GM12875 (cell line): ENCODE measurements at regions not wholly inside any gene's neighbourhood (a gene's known extent, or its start where the extent isn't known, plus 50 kb on each side); places are given as distances from the start of the nearest gene placed in this dataset.

Source experiments
- H3K4me3 ChIP-seq: one replicate; pipeline ENCODE4 v1.5.1; 2011; ENCODE audit warnings: low read depth, low read length, control low read depth
- CTCF ChIP-seq: IDR thresholded peaks from 2 replicates; pipeline ENCODE4 v1.5.1; 2011; ENCODE audit warnings: low read depth, mild to moderate bottlenecking, control low read depth, inconsistent platforms, low read length, moderate library complexity, borderline replicate concordance; ENCODE audit not compliant: insufficient read depth

DNA sequence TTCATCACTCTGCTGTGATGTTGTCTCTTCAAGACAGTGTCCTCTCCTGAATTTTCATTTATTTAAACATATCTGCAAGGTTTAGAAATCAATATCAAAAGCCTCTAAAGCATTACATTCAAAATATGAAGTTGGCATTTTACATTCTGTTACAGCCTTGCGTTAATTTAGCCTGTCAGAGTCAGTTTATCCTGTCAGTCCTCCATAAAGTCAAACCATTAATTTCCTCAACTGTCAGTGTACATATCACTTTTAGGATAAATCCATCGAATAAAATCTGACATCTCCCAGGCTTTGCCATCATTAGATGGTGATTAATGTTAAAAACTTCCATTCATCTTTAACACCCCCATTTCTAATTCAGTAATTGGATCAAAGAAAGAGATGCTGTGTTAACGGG lies 77.0 kb downstream of the NPY start:
- H3K4me3 ChIP-seq: no peak overlapping the region
- no peak for TF ChIP-seq CTCF

DNA sequence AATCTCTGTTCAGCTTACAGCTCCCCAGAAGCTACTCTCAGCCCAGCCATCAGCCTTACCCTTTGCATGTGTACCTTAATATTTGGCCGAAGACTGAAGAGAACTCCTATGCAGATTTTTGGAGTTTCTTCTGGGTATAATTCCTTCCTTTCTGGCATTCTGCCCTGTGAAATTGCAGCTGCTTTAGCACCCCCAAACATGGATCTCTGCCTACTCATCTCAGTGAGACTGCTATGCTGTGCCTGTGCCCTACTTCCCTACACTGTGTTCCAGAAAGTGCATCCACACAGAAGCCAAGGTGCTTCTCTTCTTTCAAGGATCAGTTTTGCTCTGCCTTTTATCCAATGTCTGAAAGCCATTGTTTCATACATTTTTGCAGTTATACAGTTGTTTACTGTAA lies 81.6 kb downstream of the NPY start:
- no peak overlapping the region for H3K4me3 ChIP-seq
- TF ChIP-seq CTCF: no peak

DNA sequence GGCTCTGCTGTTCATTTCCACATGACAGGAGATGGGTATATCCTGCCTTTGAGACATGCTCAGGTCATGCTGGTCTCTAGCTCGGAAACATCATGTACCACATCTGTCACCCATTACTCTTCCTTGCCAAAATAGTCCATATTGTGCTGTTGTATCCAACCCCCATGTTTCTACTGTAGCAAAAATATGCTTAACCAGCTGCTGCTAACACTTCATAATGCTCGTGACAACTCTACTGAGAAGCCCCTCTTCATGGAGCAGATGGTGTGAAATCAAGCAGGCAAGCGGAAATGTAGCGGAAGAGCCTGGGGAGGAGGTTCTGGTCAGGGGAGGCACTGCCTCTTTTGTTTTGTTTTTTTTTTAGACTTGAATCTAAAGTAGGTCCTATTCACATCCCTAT lies 82.9 kb downstream of the NPY start:
- no peak for TF ChIP-seq CTCF
- H3K4me3 ChIP-seq: no peak overlapping the region

DNA sequence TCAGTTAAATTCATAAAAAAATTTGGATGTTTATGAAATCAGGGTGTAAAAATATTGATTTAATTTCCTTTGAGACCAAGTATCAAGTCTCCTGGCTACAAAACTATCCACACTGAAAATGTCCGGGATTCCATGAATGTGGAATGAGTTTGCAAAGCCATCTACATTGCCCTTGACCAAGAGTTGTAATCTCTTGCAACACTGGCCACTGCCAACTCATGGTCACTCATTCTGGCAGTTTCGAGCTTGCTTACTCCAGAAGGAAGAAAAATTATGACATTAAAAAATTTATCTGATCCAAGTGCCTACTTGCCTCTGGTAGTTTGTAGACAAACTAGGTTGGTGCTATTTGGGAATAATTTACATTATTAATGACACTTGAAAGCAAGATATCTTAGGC lies 84.2 kb downstream of the NPY start:
- no peak overlapping the region for H3K4me3 ChIP-seq
- no peak for TF ChIP-seq CTCF

DNA sequence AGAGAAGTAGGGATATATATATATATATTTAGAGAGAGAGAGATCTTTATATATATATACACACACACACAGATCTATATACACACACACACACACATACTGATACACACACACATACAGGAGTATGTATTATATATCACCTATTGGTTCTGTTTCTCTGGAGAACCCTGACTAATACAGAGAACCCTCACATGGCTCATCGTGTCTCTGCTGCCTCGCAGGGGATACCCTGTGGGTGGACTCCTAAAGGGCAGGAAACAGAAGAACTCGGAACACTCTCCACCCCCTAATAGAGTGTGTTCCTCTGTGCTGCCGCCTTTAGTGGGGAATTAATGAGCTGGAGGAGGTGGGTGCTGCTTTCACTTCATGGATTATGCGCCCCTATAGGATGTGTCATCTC lies 86.6 kb downstream of the NPY start:
- no peak overlapping the region for H3K4me3 ChIP-seq

DNA sequence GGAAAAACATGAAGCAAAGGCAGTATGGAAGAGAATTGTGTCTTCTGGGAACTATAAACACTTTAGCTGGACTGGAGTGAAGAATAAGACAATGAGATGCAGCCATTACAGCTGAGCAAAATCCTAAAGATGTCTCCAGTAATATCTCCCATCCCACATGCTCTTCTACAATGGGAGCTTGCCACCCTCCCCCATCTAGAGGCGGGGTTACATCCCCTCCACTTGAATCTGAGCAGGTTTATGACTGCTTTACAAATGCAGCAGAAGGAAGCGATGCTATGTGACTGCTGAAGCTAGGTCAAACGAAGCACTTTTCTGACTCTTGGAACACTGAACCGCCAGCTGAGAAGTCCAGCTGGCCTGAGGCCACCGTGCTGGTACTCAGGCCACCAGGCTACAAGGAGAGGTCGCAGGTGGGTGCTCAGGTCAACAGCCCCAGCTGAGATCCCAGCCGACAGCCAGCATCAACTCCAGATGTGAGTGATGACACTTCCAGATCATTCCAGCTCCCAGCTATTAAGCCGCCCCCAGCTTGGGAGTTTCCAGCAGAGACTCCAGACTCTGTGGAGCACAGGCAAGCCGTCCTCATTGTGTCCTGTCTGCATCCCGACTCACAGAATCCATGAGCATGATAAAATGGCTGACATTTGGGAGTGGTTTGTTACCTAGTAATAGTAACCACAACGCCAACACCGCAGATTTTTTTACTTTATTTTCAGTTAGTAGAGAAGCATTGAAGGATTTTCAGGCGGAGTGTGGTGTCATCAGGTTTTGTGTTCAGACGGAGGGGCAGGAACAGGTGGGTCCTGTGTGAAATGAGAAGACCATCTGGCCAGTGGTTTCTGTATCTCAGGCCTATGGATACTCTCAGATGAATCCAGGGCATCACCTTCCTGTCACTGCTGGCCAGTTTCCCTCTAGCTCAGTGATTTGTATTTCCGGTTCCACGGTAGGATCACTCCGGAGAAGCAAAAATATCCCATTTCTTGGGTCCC lies 89.3 kb downstream of the NPY start:
- TF ChIP-seq CTCF: no peak
- no peak overlapping the region for H3K4me3 ChIP-seq

More for the DNA sequence above, 86.6 kb downstream of the NPY start:
- no peak for TF ChIP-seq CTCF

DNA sequence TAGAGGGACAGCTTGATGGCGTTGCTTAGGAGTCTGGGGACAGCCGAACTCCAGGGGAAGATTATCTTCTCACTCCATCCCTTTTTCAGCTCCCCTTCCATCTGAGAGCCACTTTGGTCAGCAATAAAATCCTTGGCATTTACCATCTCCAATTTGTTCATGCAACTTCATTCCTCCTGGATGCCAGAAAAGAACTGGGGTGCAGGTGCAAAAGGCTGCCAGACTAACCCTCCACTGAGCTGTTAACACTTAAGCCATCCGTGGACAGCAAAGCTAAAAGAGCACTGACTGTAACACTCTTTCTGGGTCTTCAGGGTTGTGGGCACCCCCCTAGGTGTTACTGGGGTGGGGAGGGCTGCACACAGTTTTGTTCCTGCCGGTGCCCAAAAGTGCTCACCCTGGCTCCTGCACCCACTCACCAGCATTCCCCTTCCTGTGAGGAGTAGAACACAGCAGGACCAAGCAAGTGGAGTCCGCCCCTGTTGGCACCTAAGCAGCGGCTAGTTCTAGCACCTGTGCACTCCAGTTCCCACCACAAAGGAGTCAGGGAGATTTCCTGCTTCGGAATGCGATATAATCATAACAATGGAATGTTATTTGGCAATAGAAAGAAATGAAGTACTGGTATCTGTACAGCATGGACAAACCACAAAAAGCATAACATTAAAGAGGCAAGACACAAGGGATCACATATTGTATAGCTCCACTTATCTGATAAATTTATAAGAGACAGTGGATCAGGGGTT lies 95.1 kb downstream of the NPY start:
- no peak for TF ChIP-seq CTCF
- H3K4me3 ChIP-seq: no peak overlapping the region
